Fibroblast of mammary gland (primary cell): ENCODE measurements at regions not wholly inside any gene's neighbourhood (a gene's known extent, or its start where the extent isn't known, plus 50 kb on each side); places are given as distances from the start of the nearest gene placed in this dataset.

Experiments used
- DNase-seq: peaks from one replicate; pipeline ENCODE4 v3.0.0-alpha.2; 2010; ENCODE audit warnings: low read depth
- H3K4me3 ChIP-seq: 2 replicates; pipeline ENCODE4 v1.5.1; 2011; ENCODE audit warnings: low read depth, mild to moderate bottlenecking, low read length, moderate library complexity; ENCODE audit not compliant: control insufficient read depth
- CTCF ChIP-seq: conservative IDR thresholded peaks from 2 replicates; pipeline ENCODE4 v1.5.1; 2011; ENCODE audit warnings: low read depth, low read length, inconsistent platforms; ENCODE audit not compliant: control insufficient read depth, insufficient read depth

- no peak for TF ChIP-seq CTCF
- H3K4me3 ChIP-seq: no peak overlapping the region
- peak; percentile 70 for DNase-seq
Observed at GRCh38 chr4:34105311-34105710, 2139.0 kb downstream of the ARAP2 start.

DNA sequence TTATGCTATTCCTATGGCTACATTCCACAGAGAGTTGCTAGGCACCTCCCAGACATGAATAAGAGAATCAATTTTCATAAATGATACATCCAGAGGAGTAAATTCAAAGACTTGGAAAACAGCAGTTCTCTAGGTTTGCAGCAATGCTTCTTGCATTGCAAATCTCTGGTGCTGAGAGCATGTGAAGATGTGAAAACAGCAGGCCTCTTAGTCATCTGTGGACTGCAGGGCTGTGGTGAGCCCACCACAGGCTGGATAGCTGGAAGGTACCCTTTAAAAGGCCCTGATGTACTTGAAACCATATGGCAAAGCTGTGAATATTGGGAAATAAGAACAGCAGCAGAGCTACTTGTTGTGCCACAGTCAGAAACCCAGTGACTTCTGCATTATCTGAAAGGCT is 2135.9 kb downstream of the ARAP2 start:
- no peak overlapping the region for H3K4me3 ChIP-seq
- DNase-seq: peak; percentile 88
- TF ChIP-seq CTCF: no peak

DNA sequence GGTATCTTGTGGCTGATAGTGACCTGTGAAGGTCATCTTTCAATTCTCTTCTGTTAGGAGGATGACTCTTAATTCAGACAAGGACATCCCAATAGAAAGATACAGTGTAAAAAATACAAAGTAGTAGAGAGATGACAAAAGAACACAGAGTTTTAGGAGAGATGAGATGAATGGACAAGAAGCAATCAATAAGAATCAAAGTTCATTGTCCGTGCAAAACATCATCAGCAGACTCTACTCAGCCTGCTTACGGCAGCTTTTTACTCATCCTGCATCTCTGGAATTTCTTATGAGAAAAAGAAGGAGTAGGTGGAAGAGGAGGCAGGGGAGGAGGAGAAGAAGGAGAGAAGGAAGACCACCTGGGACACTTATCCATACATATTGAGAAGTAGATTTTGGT is 2131.7 kb downstream of the ARAP2 start:
- no peak for DNase-seq
- no peak overlapping the region for H3K4me3 ChIP-seq
- TF ChIP-seq CTCF: no peak

GRCh38 chr4:34138385-34138784 is 2105.9 kb downstream of the ARAP2 start:
- H3K4me3 ChIP-seq: no peak overlapping the region
- no peak for DNase-seq
- no peak for TF ChIP-seq CTCF

DNA sequence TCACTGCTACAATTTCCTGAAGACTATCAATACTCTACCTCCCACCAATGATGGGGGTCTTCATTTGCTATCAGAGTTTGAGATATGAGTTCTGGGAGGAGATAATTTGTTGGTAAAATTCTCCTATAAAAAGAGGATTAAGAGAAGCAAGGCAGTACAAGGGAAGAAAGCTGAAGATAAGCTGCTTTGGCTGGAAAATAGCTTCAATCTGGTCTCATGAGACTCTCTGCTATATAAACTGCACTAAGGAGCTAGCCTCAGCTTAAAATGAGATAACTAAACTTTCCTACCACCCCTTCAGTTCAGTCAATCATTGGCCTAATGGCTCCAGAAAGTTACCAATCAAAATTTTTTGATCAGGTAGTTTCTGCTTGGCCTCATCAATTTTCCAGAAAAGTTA is 2105.0 kb downstream of the ARAP2 start:
- no peak for TF ChIP-seq CTCF
- no peak for DNase-seq
- H3K4me3 ChIP-seq: no peak overlapping the region

GRCh38 chr4:34148322-34148908 is 2095.9 kb downstream of the ARAP2 start:
- H3K4me3 ChIP-seq: no peak overlapping the region
- no peak for TF ChIP-seq CTCF
- DNase-seq: peak; percentile 3

GRCh38 chr4:34157547-34157946 is 2086.8 kb downstream of the ARAP2 start:
- DNase-seq: peak; percentile 66
- TF ChIP-seq CTCF: no peak
- no peak overlapping the region for H3K4me3 ChIP-seq
